ENCODE measurements at regions not wholly inside any gene's neighbourhood (a gene's known extent, or its start where the extent isn't known, plus 50 kb on each side); places are given as distances from the start of the nearest gene placed in this dataset.

DNA sequence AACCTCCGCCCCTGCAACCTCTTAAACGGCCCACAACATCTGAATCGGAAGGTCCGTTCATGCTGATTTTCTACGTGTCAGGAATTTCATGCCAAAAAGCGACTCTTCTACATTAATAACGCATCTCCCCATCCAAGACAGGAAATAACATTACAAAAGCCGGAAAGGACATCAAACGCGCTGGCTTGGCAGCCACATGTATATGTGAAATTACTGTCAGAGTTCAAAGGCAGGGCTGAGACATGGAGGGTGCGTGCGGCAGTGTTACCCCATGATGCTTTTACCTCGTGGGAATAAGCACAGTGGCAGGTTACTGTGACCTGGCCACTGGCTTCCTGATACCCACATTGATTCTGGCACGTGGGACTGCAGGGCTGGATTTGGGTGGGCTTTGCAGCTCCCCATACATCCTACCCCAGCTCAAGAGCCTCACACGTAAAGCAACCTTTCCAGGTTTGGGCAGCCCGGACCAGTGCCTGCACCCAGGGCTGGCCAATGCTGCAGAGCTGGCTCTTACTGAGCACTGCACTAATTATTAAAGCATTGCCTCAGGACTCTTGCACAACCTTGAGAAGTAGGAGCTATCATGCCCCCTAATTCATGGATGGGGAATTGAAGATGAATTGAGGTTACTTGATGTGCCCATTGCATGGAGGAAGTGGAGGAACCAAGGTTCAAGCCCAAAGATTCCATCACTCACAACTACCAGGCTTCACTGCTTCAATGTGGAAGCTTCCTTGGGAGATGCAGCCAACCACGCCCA is 120.6 kb upstream of the FOXF1 start:
- TF ChIP-seq ZNF274 (IDR thresholded peaks at IDR 0.05; ENCODE audit: low read depth, low read length), result no peak
- no peak for TF ChIP-seq SIN3A (IDR thresholded peaks at IDR 0.05; ENCODE audit: low read depth)
- TF ChIP-seq, protein P1, sequence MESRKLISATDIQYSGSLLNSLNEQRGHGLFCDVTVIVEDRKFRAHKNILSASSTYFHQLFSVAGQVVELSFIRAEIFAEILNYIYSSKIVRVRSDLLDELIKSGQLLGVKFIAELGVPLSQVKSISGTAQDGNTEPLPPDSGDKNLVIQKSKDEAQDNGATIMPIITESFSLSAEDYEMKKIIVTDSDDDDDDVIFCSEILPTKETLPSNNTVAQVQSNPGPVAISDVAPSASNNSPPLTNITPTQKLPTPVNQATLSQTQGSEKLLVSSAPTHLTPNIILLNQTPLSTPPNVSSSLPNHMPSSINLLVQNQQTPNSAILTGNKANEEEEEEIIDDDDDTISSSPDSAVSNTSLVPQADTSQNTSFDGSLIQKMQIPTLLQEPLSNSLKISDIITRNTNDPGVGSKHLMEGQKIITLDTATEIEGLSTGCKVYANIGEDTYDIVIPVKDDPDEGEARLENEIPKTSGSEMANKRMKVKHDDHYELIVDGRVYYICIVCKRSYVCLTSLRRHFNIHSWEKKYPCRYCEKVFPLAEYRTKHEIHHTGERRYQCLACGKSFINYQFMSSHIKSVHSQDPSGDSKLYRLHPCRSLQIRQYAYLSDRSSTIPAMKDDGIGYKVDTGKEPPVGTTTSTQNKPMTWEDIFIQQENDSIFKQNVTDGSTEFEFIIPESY (IDR thresholded peaks at IDR 0.05; ENCODE audit: extremely low read depth, insufficient replicate concordance, low read length), result no peak
- no peak for TF ChIP-seq EZH2phosphoT487 (IDR thresholded peaks at IDR 0.05; ENCODE audit: borderline replicate concordance)
- no peak for TF ChIP-seq RAD21 (IDR thresholded peaks at IDR 0.05; ENCODE audit: low read depth)
- TF ChIP-seq SRF (IDR thresholded peaks at IDR 0.05; ENCODE audit: low read depth), result no peak
- no peak for TF ChIP-seq CBX3 (IDR thresholded peaks at IDR 0.05; ENCODE audit: low read depth)
- no peak for TF ChIP-seq EZH2 (IDR thresholded peaks at IDR 0.05)
- TF ChIP-seq, protein P2, sequence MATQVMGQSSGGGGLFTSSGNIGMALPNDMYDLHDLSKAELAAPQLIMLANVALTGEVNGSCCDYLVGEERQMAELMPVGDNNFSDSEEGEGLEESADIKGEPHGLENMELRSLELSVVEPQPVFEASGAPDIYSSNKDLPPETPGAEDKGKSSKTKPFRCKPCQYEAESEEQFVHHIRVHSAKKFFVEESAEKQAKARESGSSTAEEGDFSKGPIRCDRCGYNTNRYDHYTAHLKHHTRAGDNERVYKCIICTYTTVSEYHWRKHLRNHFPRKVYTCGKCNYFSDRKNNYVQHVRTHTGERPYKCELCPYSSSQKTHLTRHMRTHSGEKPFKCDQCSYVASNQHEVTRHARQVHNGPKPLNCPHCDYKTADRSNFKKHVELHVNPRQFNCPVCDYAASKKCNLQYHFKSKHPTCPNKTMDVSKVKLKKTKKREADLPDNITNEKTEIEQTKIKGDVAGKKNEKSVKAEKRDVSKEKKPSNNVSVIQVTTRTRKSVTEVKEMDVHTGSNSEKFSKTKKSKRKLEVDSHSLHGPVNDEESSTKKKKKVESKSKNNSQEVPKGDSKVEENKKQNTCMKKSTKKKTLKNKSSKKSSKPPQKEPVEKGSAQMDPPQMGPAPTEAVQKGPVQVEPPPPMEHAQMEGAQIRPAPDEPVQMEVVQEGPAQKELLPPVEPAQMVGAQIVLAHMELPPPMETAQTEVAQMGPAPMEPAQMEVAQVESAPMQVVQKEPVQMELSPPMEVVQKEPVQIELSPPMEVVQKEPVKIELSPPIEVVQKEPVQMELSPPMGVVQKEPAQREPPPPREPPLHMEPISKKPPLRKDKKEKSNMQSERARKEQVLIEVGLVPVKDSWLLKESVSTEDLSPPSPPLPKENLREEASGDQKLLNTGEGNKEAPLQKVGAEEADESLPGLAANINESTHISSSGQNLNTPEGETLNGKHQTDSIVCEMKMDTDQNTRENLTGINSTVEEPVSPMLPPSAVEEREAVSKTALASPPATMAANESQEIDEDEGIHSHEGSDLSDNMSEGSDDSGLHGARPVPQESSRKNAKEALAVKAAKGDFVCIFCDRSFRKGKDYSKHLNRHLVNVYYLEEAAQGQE (IDR thresholded peaks at IDR 0.05; ENCODE audit: low read depth), result no peak
- TF ChIP-seq SP1 (IDR thresholded peaks at IDR 0.05; ENCODE audit: low read depth), result no peak
- TF ChIP-seq, protein P3, sequence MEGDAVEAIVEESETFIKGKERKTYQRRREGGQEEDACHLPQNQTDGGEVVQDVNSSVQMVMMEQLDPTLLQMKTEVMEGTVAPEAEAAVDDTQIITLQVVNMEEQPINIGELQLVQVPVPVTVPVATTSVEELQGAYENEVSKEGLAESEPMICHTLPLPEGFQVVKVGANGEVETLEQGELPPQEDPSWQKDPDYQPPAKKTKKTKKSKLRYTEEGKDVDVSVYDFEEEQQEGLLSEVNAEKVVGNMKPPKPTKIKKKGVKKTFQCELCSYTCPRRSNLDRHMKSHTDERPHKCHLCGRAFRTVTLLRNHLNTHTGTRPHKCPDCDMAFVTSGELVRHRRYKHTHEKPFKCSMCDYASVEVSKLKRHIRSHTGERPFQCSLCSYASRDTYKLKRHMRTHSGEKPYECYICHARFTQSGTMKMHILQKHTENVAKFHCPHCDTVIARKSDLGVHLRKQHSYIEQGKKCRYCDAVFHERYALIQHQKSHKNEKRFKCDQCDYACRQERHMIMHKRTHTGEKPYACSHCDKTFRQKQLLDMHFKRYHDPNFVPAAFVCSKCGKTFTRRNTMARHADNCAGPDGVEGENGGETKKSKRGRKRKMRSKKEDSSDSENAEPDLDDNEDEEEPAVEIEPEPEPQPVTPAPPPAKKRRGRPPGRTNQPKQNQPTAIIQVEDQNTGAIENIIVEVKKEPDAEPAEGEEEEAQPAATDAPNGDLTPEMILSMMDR (IDR thresholded peaks at IDR 0.05 in 2 of 3, conservative IDR thresholded peaks at IDR 0.05 in 1 of 3; ENCODE audit: borderline replicate concordance in 1 of 3, insufficient read depth in 1 of 3, low read depth in 2 of 3, low read length in 2 of 3), result no peak
- TF ChIP-seq CEBPB (IDR thresholded peaks at IDR 0.05; ENCODE audit: low read depth), result no peak
- TF ChIP-seq, protein P4, sequence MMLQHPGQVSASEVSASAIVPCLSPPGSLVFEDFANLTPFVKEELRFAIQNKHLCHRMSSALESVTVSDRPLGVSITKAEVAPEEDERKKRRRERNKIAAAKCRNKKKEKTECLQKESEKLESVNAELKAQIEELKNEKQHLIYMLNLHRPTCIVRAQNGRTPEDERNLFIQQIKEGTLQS (IDR thresholded peaks at IDR 0.05), result no peak
- no peak for TF ChIP-seq YY1 (IDR thresholded peaks at IDR 0.05; ENCODE audit: extremely low read depth, insufficient replicate concordance, low read depth, low read length)
- TF ChIP-seq POLR2A (IDR thresholded peaks at IDR 0.05; ENCODE audit: borderline replicate concordance, extremely low read depth, insufficient read depth, insufficient read length), result no peak
- no peak for TF ChIP-seq JUND (IDR thresholded peaks at IDR 0.05)
- TF ChIP-seq POLR2AphosphoS5 (IDR thresholded peaks at IDR 0.05; ENCODE audit: low read depth, low read length), result no peak
- no peak for TF ChIP-seq FOSL1 (IDR thresholded peaks at IDR 0.05; ENCODE audit: low read depth)
- TF ChIP-seq, protein P5, sequence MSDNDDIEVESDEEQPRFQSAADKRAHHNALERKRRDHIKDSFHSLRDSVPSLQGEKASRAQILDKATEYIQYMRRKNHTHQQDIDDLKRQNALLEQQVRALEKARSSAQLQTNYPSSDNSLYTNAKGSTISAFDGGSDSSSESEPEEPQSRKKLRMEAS (IDR thresholded peaks at IDR 0.05), result no peak
- no peak for TF ChIP-seq TCF7L2 (IDR thresholded peaks at IDR 0.05; ENCODE audit: borderline replicate concordance, extremely low read depth, insufficient read depth, insufficient read length)
- RAD21 ChIA-PET (ENCODE audit: low non-redundant PET in 1 of 2, low total read pairs in 2 of 2, uncharacterized antibody in 2 of 2, unreplicated experiment in 2 of 2), result no interaction called here
- peaks cover 4 to 34% of the 10 kb centered on the region in 2 experiments; a peak in 3 of 4 replicates for H3K4me1 ChIP-seq (ENCODE audit: control insufficient read depth in 1 of 2, insufficient read depth in 2 of 2, low read length in 2 of 2)
- no peak overlapping the region for H3K4me2 ChIP-seq (ENCODE audit: low read length)
- H3K36me3 ChIP-seq (ENCODE audit: control insufficient read depth in 1 of 2, insufficient read depth in 2 of 2, low read length in 2 of 2), result no peaks in the 10 kb centered on the region
- H3K27ac ChIP-seq (ENCODE audit: low read depth, low read length), result no peak overlapping the region
- DNase-seq (ENCODE audit: low read depth, low spot score) (no peak), ATAC-seq (no peak)
- intact Hi-C loops (cut with micrococcal nuclease), result no loop called here
- POLR2A ChIA-PET, result interaction anchor here (1.5 kb wide), 1 partner anchor 11 kb away, joined by 3 read pairs; no protein-coding TSS in a partner anchor
- H3K9me3 ChIP-seq (ENCODE audit: control insufficient read depth in 1 of 2, insufficient read depth in 1 of 2, low read depth in 1 of 2, low read length in 2 of 2), result no peaks in the 10 kb centered on the region
- no peak overlapping the region for H3K9ac ChIP-seq (ENCODE audit: low read length)
- no peak overlapping the region for H3K4me3 ChIP-seq (replicated peaks in 1 of 2; ENCODE audit: low read depth in 1 of 2, low read length in 2 of 2)
- no peaks in the 10 kb centered on the region for H3K27me3 ChIP-seq (ENCODE audit: insufficient read depth, low read length)
- no peaks in the 10 kb centered on the region for H4K20me1 ChIP-seq (ENCODE audit: insufficient read depth)
- no peak overlapping the region for H2AFZ ChIP-seq (ENCODE audit: low read depth, low read length, poor library complexity, severe bottlenecking)
- CTCF ChIA-PET, result interaction anchor here (1.6 kb wide), 1 partner anchor 128 kb away, joined by 4 read pairs; no protein-coding TSS in a partner anchor
- H3K79me2 ChIP-seq (ENCODE audit: insufficient read depth, low read length), result no peaks in the 10 kb centered on the region
- no peaks in the 10 kb centered on the region for H3K9me2 ChIP-seq (ENCODE audit: insufficient read depth)
- no TSS peak for BruUV-seq (replicated peaks)
